Pancreas (tissue), 10 donors: ENCODE measurements at regions not wholly inside any gene's neighbourhood (a gene's known extent, or its start where the extent isn't known, plus 50 kb on each side); places are given as distances from the start of the nearest gene placed in this dataset.

Source experiments
- ATAC-seq, 4 donors: fragments of 200-7000 bp; cut with Tn5 transposase; one replicate each; pipeline versions ENCODE4 v1.8.0 to v1.9.1; 2020; ENCODE audit warnings: mild to moderate bottlenecking in 4 of 4, moderate library complexity in 4 of 4
- DNase-seq, 6 donors: peaks; one replicate each; pipeline ENCODE4 v3.0.0-alpha.2; 2020
- FAIRE-seq: peaks from 2 replicates; lab custom pipeline; 2012; peaks lifted over from hg19 to GRCh38; lab: Jason Lieb, UNC
- H3K27ac ChIP-seq, 4 donors: fragments of 200-600 bp; sonication (generic); 1 replicate in 3 of 4; 2 replicates in 1 of 4; pipeline versions ENCODE4 v1.5.0 to v1.8.0; 2020
- H3K27me3 ChIP-seq, 4 donors: fragments of 200-600 bp; one replicate each; pipeline ENCODE4 v1.8.0; 2021
- H3K36me3 ChIP-seq, 3 donors: fragments of 200-600 bp; sonication (generic) in 1 of 3; one replicate each; pipeline versions ENCODE4 v1.5.0 to v1.8.0; 2020 to 2021
- H3K4me1 ChIP-seq, 3 donors: fragments of 200-600 bp; one replicate each; pipeline ENCODE4 v1.8.0; 2021
- H3K4me3 ChIP-seq, 4 donors: fragments of 200-600 bp; sonication (generic) in 2 of 4; one replicate each; pipeline versions ENCODE4 v1.5.0 to v1.8.0; 2020 to 2021
- H3K9me3 ChIP-seq, 4 donors: fragments of 200-600 bp; one replicate each; pipeline ENCODE4 v1.8.0; 2021
- CTCF ChIP-seq, 4 donors: fragments of 200-600 bp; sonication (generic) in 3 of 4; IDR thresholded peaks; one replicate each; pipeline versions ENCODE4 v1.5.0 to v1.8.0; 2021; ENCODE audit warnings: antibody characterized with exemption in 4 of 4
- WGBS, 2 donors: extraction: QIAGEN DNeasy Blood & Tissue Kit; methylation state at CpG; one replicate each; pipeline ENCODE4 v1.1.7; 2013; 5-methylcytosine and 5-hydroxymethylcytosine counted together
- intact Hi-C, 3 donors: fragments of 100-400 bp; cut with DNase I; formaldehyde crosslinking; loops; one replicate each; pipeline versions ENCODE4 v1.11.1 to v1.14.2; 2022
- donor health status: healthy with polysubstance abuse.
- donor health status: DM: no; HTN: no; CAD: no; lungs with moderate emphysema.
- donor health status: DM: no; HTN: no; CAD: no.
- donor health status: control.
- donor health status: control.
- donor health status: Bipolar disorder and iron deficiency.
- donor health status: DM: yes; HTN: yes; CAD: no.
- donor health status: DM: no; HTN: no; CAD: no.
- donor health status: DM: no; HTN: no; CAD: no.
- donor health status: DM: yes; HTN: yes; CAD: no.

GRCh38 chr1:29643281-29643680, 407.0 kb downstream of the PTPRU start:
- intact Hi-C loops, result no loop called here
- Histone ChIP-seq H3K27me3 (no peaks in the 10 kb centered on the region), H3K4me3 (no peak overlapping the region), H3K36me3 (no peaks in the 10 kb centered on the region), H3K4me1 (no peaks in the 10 kb centered on the region), H3K27ac (no peak overlapping the region), H3K9me3 (no peaks in the 10 kb centered on the region)
- TF ChIP-seq CTCF (IDR thresholded peaks at IDR 0.05), result no peak
- 63 to 72% methylated on average over 4 of the region's 4 CpGs for WGBS, 2 donors
- DNase-seq, result no peak
- no peak for ATAC-seq
- FAIRE-seq, result no peak

DNA sequence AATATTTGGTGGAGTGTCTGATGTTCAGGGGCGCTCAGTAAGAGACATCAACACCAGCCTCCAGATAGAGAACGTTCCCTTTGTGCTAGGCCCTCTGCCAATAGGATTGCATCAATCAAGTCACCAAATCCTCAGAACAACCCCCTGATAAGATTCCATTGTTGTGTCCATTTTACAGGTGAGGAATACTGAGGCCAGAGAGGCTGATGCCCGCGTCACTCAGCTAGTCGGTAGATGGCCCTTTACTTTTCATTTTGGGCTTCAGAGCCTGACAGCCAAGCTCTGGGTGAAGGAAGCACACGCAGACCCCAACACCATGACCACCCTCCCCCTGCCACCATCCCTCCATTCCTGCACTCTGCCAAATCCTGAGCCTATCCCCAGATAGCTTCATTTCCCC, 406.2 kb downstream of the PTPRU start:
- H3K4me1 ChIP-seq, result no peaks in the 10 kb centered on the region
- DNase-seq (no peak), ATAC-seq (no peak), FAIRE-seq (no peak)
- WGBS, 2 donors, result 70 to 81% methylated on average over 6 of the region's 6 CpGs
- intact Hi-C loops, result no loop called here
- no peaks in the 10 kb centered on the region for H3K9me3 ChIP-seq
- no peak overlapping the region for H3K27ac ChIP-seq
- TF ChIP-seq CTCF (IDR thresholded peaks at IDR 0.05), result no peak
- H3K36me3 ChIP-seq, result no peaks in the 10 kb centered on the region
- H3K4me3 ChIP-seq, result no peak overlapping the region
- H3K27me3 ChIP-seq, result no peaks in the 10 kb centered on the region

- no peak for FAIRE-seq
- DNase-seq, result no peak
- ATAC-seq, result no peak
Measured at GRCh38 chr1:29641921-29642320, 405.6 kb downstream of the PTPRU start.

DNA sequence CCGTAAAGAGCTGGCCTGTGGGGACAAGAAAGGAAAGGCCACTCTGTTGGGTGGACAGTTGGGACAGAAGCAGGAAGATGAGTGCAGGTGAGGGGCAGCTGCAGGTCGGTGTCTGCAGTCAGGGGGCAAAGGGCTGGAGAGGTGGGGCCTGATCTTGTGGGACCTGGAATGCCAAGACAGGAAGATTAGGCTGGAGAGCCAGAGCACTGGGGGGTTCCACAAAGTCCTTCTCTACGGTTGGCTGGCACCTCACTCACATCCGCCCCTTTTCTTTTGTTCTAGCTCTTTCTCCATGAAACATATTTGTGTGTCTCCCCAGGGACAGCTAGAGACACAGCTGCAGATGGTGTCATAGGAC, 404.1 kb downstream of the PTPRU start:
- Histone ChIP-seq H3K36me3 (no peaks in the 10 kb centered on the region), H3K9me3 (no peaks in the 10 kb centered on the region), H3K27me3 (no peaks in the 10 kb centered on the region), H3K27ac (no peak overlapping the region), H3K4me3 (no peak overlapping the region), H3K4me1 (no peaks in the 10 kb centered on the region)
- no peak for FAIRE-seq
- no peak for TF ChIP-seq CTCF (IDR thresholded peaks at IDR 0.05)
- ATAC-seq, result no peak
- 65 to 69% methylated on average over 4 of the region's 4 CpGs for WGBS, 2 donors
- DNase-seq, result no peak
- intact Hi-C loops, result no loop called here

More at GRCh38 chr1:29641921-29642320, 405.6 kb downstream of the PTPRU start:
- Histone ChIP-seq H3K9me3 (no peaks in the 10 kb centered on the region), H3K4me3 (no peak overlapping the region), H3K4me1 (no peaks in the 10 kb centered on the region), H3K27me3 (no peaks in the 10 kb centered on the region), H3K27ac (no peak overlapping the region), H3K36me3 (no peaks in the 10 kb centered on the region)
- no peak for TF ChIP-seq CTCF (IDR thresholded peaks at IDR 0.05)
- 29 to 46% methylated on average over 3 of the region's 3 CpGs for WGBS, 2 donors
- intact Hi-C loops, result no loop called here

GRCh38 chr1:29639741-29640427, 403.6 kb downstream of the PTPRU start:
- Histone ChIP-seq H3K27ac (no peak overlapping the region), H3K4me1 (no peaks in the 10 kb centered on the region), H3K36me3 (no peaks in the 10 kb centered on the region), H3K27me3 (no peaks in the 10 kb centered on the region), H3K4me3 (no peak overlapping the region), H3K9me3 (no peaks in the 10 kb centered on the region)
- no peak for ATAC-seq
- no peak for DNase-seq
- intact Hi-C loops, result no loop called here
- WGBS, 2 donors, result 73 to 79% methylated on average over 15 of the region's 15 CpGs
- FAIRE-seq, result no peak
- no peak for TF ChIP-seq CTCF (IDR thresholded peaks at IDR 0.05)
